Activated CD4-positive, alpha-beta memory T cell treated with anti-CD3 and anti-CD28 coated beads, Interleukin-2, amount 10 ng/mL, durations not matched to agents 7 days and 5 days (primary cell): ENCODE measurements at regions not wholly inside any gene's neighbourhood (a gene's known extent, or its start where the extent isn't known, plus 50 kb on each side); places are given as distances from the start of the nearest gene placed in this dataset.

Source experiments
- CTCF ChIA-PET: fragments of 350-600 bp; sonication (Branson Sonifier 250); formaldehyde crosslinking; loops from one replicate; lab custom pipeline; 2021; ENCODE audit warnings: antibody characterized with exemption, inconsistent platforms; lab: Charles Lee
- POLR2A ChIA-PET: fragments of 350-600 bp; sonication (Branson Sonifier 250); formaldehyde crosslinking; loops from one replicate; lab custom pipeline; 2021; ENCODE audit warnings: antibody characterized with exemption; lab: Charles Lee
- DNase-seq: peaks from one replicate; pipeline ENCODE4 v3.0.0-alpha.2; 2020
- H3K27ac Mint-ChIP-seq: one replicate; pipeline ENCODE4 v1.8.0; 2021; ENCODE audit warnings: mild to moderate bottlenecking, mixed read lengths
- H3K27me3 Mint-ChIP-seq: one replicate; pipeline ENCODE4 v1.8.0; 2021; ENCODE audit warnings: mixed read lengths
- H3K36me3 Mint-ChIP-seq: one replicate; pipeline ENCODE4 v1.8.0; 2021; ENCODE audit warnings: low read depth, mixed read lengths
- H3K4me1 Mint-ChIP-seq: one replicate; pipeline ENCODE4 v1.8.0; 2021; ENCODE audit warnings: mixed read lengths
- H3K4me3 Mint-ChIP-seq: one replicate; pipeline ENCODE4 v1.8.0; 2021; ENCODE audit warnings: mild to moderate bottlenecking, mixed read lengths
- H3K9me3 Mint-ChIP-seq: one replicate; pipeline ENCODE4 v1.8.0; 2021; ENCODE audit warnings: mixed read lengths

GRCh38 chr11:39174196-39174595, 2285.3 kb downstream of the LRRC4C start:
- no peak for DNase-seq
- ChIA-PET POLR2A (no interaction called here), CTCF (no interaction called here)
- H3K36me3 Mint-ChIP-seq, result no peaks in the 10 kb centered on the region
- H3K4me1 Mint-ChIP-seq, result no peaks in the 10 kb centered on the region
- no peaks in the 10 kb centered on the region for H3K9me3 Mint-ChIP-seq
- H3K27me3 Mint-ChIP-seq, result no peaks in the 10 kb centered on the region
- H3K4me3 Mint-ChIP-seq, result no peak overlapping the region
- no peak overlapping the region for H3K27ac Mint-ChIP-seq

GRCh38 chr11:39165021-39165420, 2294.4 kb downstream of the LRRC4C start:
- Mint-ChIP-seq H3K27me3 (no peaks in the 10 kb centered on the region), H3K9me3 (no peaks in the 10 kb centered on the region), H3K36me3 (no peaks in the 10 kb centered on the region), H3K4me1 (no peaks in the 10 kb centered on the region), H3K27ac (no peak overlapping the region), H3K4me3 (no peak overlapping the region)
- ChIA-PET POLR2A (no interaction called here), CTCF (interaction anchor here (0.7 kb wide), 1 partner anchor 10 kb away, joined by 3 read pairs; no protein-coding TSS in a partner anchor)
- DNase-seq, result no peak

DNA sequence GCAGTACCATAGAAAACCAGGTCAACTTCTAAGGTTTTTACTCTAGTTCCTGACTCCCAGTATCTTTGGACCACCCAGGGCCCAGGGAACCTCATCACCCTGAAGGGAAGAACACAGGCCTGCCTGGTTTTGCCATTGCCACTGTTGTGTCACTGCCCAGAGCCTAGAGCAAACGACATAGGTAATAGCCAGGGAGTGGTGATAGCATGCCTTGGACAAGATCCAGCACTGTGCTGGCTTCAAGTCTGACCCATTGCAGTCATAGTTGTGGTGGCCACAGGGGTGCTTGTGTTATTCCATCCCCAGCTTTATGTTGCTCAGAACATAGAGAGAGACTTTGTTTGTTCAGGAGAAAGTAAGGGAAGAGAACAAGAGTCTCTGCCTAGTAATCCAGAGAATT, 2310.2 kb downstream of the LRRC4C start:
- ChIA-PET POLR2A (no interaction called here), CTCF (no interaction called here)
- Mint-ChIP-seq H3K27ac (no peak overlapping the region), H3K9me3 (peaks cover 7% of the 10 kb centered on the region), H3K27me3 (no peaks in the 10 kb centered on the region), H3K36me3 (no peaks in the 10 kb centered on the region), H3K4me1 (no peaks in the 10 kb centered on the region), H3K4me3 (no peak overlapping the region)
- DNase-seq, result no peak

DNA sequence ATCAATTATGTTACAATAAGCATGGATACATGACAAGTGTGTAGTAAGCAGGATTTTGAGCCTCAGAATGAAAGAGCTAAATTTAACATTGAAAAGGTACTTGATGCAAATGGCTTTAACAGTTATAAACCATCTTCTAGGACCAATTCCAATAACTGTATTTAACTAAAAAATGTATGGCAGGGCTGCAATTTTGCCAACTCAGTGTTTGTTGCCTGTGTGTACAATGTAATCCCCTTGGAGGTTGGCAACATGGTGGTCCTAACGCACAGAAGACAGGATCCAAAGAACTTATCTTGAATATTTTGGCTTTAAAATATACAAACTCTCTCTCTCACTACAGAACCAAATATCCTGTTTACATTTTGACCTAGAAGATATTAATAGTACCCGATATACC, 2314.1 kb downstream of the LRRC4C start:
- H3K9me3 Mint-ChIP-seq, result peaks cover 7% of the 10 kb centered on the region
- ChIA-PET CTCF (interaction anchor here (0.7 kb wide), 1 partner anchor 27 kb away, joined by 4 read pairs; no protein-coding TSS in a partner anchor), POLR2A (no interaction called here)
- no peaks in the 10 kb centered on the region for H3K27me3 Mint-ChIP-seq
- DNase-seq, result no peak
- no peaks in the 10 kb centered on the region for H3K36me3 Mint-ChIP-seq
- H3K4me3 Mint-ChIP-seq, result no peak overlapping the region
- no peak overlapping the region for H3K27ac Mint-ChIP-seq
- H3K4me1 Mint-ChIP-seq, result no peaks in the 10 kb centered on the region

- Mint-ChIP-seq H3K27ac (no peak overlapping the region), H3K27me3 (no peaks in the 10 kb centered on the region), H3K9me3 (peaks cover 3% of the 10 kb centered on the region), H3K4me3 (no peak overlapping the region), H3K4me1 (no peaks in the 10 kb centered on the region), H3K36me3 (no peaks in the 10 kb centered on the region)
- POLR2A ChIA-PET, result no interaction called here
- CTCF ChIA-PET, result no interaction called here
- DNase-seq, result no peak
Observed at GRCh38 chr11:39144351-39145130, 2314.9 kb downstream of the LRRC4C start.

DNA sequence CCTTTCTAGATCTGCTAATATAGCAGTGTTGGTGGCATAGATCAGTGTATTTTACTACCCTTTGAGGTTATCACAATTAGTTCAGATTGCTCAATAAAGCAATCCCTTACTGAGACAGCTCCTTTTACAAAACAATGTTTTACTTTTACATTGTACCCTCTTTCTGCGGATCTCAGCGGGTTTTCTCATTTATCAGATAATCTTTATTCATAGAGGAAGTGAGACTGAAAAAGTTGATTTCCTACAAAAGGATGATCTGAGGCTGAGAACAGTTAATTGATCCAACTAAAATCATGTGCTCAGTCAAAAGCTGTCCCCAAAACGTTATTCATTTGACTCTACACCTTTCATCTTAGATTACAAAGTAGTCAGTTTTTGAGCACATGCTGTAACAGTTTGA, 2319.9 kb downstream of the LRRC4C start:
- DNase-seq, result no peak
- Mint-ChIP-seq H3K27ac (no peak overlapping the region), H3K4me1 (no peaks in the 10 kb centered on the region), H3K9me3 (peaks cover 3% of the 10 kb centered on the region), H3K36me3 (no peaks in the 10 kb centered on the region), H3K4me3 (no peak overlapping the region), H3K27me3 (no peaks in the 10 kb centered on the region)
- POLR2A ChIA-PET, result no interaction called here
- CTCF ChIA-PET, result no interaction called here

- no peaks in the 10 kb centered on the region for H3K4me1 Mint-ChIP-seq
- H3K36me3 Mint-ChIP-seq, result no peaks in the 10 kb centered on the region
- POLR2A ChIA-PET, result no interaction called here
- DNase-seq, result no peak
- no peaks in the 10 kb centered on the region for H3K27me3 Mint-ChIP-seq
- CTCF ChIA-PET, result no interaction called here
- H3K27ac Mint-ChIP-seq, result no peak overlapping the region
- no peak overlapping the region for H3K4me3 Mint-ChIP-seq
- no peaks in the 10 kb centered on the region for H3K9me3 Mint-ChIP-seq
Observed at GRCh38 chr11:39120890-39121289, 2338.6 kb downstream of the LRRC4C start.

- no peak overlapping the region for H3K4me3 Mint-ChIP-seq
- DNase-seq, result no peak
- H3K36me3 Mint-ChIP-seq, result no peaks in the 10 kb centered on the region
- no peaks in the 10 kb centered on the region for H3K27me3 Mint-ChIP-seq
- peaks cover 2% of the 10 kb centered on the region for H3K9me3 Mint-ChIP-seq
- POLR2A ChIA-PET, result no interaction called here
- H3K4me1 Mint-ChIP-seq, result no peaks in the 10 kb centered on the region
- CTCF ChIA-PET, result no interaction called here
- H3K27ac Mint-ChIP-seq, result no peak overlapping the region
Observed at GRCh38 chr11:39113606-39114005, 2345.8 kb downstream of the LRRC4C start.

DNA sequence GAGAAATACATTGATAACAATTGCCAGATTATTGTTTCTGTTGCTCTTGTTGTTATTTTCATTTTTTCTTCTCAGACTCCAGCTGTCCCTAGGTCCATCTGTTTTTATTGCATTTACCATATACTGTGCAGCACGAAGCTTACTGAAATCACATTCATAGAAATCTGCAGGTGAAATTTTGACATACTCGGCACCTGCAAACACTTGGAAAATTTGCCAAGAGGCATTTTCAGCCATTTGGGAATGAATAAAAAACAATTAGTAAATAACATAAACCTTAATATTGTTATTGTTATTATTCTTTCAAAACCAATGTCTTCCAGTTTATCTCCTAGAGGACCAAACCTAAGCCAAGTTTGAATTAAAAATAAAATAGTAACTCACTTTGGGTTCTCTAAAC, 2357.2 kb downstream of the LRRC4C start:
- no peak for DNase-seq

DNA sequence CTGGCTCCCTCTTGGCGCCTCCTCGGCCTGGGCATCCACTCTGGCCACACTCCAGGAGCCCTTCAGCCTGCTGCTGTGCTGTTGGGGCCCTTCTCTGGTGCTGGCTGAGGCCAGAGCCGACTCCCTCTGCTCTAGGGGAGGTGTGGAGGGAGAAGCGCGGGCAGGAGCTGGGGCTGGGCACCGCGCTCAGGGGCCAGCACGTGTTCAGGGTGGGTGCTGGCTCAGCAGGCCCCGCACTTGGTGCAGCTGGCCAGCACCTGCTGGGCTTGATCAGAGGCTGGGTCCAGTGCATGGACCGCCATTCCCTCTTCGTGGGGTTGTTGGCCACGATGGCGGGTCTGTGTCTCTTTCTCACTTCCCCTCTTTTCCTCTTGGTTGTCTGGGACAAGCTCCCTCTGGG, 2381.0 kb downstream of the LRRC4C start:
- DNase-seq, result no peak
- Mint-ChIP-seq H3K27me3 (no peaks in the 10 kb centered on the region), H3K36me3 (no peaks in the 10 kb centered on the region), H3K4me3 (no peak overlapping the region), H3K4me1 (no peaks in the 10 kb centered on the region), H3K9me3 (peaks cover 9% of the 10 kb centered on the region), H3K27ac (no peak overlapping the region)
- POLR2A ChIA-PET, result no interaction called here
- CTCF ChIA-PET, result no interaction called here

More for the DNA sequence above, 2357.2 kb downstream of the LRRC4C start:
- no peak overlapping the region for H3K4me3 Mint-ChIP-seq
- H3K4me1 Mint-ChIP-seq, result no peaks in the 10 kb centered on the region
- CTCF ChIA-PET, result no interaction called here
- H3K9me3 Mint-ChIP-seq, result peaks cover 9% of the 10 kb centered on the region
- no peaks in the 10 kb centered on the region for H3K27me3 Mint-ChIP-seq
- POLR2A ChIA-PET, result no interaction called here
- no peak overlapping the region for H3K27ac Mint-ChIP-seq
- no peaks in the 10 kb centered on the region for H3K36me3 Mint-ChIP-seq

- Mint-ChIP-seq H3K36me3 (no peaks in the 10 kb centered on the region), H3K27me3 (no peaks in the 10 kb centered on the region), H3K4me3 (no peak overlapping the region), H3K9me3 (peaks cover 5% of the 10 kb centered on the region), H3K27ac (no peak overlapping the region), H3K4me1 (no peaks in the 10 kb centered on the region)
- ChIA-PET CTCF (no interaction called here), POLR2A (no interaction called here)
- DNase-seq, result no peak
Observed at GRCh38 chr11:39037611-39038010, 2421.8 kb downstream of the LRRC4C start.

DNA sequence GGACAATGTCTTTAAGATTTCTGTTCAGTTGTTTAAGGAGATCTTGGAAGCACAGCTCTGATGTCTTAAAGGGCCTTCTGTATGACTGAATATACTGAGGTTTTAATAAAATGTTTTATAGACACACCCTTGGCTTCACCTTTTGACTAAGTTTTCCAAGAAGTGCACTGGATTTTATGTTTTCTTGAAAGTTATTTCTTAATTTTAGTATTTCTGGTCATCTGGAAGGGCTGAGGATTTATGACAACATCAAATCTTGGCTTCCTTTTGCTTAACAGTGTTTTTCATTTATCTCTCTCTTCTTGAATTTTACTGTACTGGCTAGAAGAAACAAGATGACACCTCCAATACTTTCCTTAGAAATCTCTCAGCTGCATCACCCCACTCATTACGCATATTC, 2423.4 kb downstream of the LRRC4C start:
- CTCF ChIA-PET, result no interaction called here
- H3K27ac Mint-ChIP-seq, result no peak overlapping the region
- no peaks in the 10 kb centered on the region for H3K36me3 Mint-ChIP-seq
- POLR2A ChIA-PET, result no interaction called here
- peaks cover 7% of the 10 kb centered on the region for H3K9me3 Mint-ChIP-seq
- no peaks in the 10 kb centered on the region for H3K27me3 Mint-ChIP-seq
- H3K4me3 Mint-ChIP-seq, result no peak overlapping the region
- no peaks in the 10 kb centered on the region for H3K4me1 Mint-ChIP-seq
- no peak for DNase-seq

GRCh38 chr11:39021539-39021938, 2423.5 kb upstream of the RAG2 start:
- ChIA-PET POLR2A (no interaction called here), CTCF (no interaction called here)
- Mint-ChIP-seq H3K9me3 (peaks cover 5% of the 10 kb centered on the region), H3K36me3 (no peaks in the 10 kb centered on the region), H3K27me3 (no peaks in the 10 kb centered on the region), H3K27ac (no peak overlapping the region), H3K4me1 (no peaks in the 10 kb centered on the region), H3K4me3 (no peak overlapping the region)
- DNase-seq, result no peak

DNA sequence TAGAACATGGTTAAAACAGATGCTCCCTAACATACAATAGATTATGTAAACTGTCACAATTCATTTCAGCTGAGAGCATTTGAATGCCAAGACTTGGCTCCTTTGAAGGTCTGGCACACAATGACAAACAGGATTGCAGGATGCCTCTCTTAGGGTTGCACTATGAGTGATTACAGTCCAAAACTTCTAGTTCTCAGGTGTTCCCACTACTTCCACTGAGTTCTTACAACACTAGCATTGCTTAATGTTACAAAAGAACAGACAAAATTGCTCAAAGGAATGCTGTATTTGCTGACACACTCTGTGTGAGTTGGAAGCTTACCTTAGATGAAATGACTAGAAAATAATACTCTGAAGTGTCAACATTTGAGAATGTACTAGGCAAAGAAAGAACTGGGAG, 2413.8 kb upstream of the RAG2 start:
- CTCF ChIA-PET, result no interaction called here
- POLR2A ChIA-PET, result no interaction called here
- Mint-ChIP-seq H3K4me1 (no peaks in the 10 kb centered on the region), H3K27me3 (no peaks in the 10 kb centered on the region), H3K4me3 (no peak overlapping the region), H3K36me3 (no peaks in the 10 kb centered on the region), H3K27ac (no peak overlapping the region), H3K9me3 (peaks cover 16% of the 10 kb centered on the region)
- no peak for DNase-seq
